Stimulated activated CD4-positive, alpha-beta T cell treated with anti-CD3 and anti-CD28 coated beads, Interleukin-1b, Interleukin-23, amount 100 ng/mL, for 24 hours (primary cell): ENCODE measurements at regions not wholly inside any gene's neighbourhood (a gene's known extent, or its start where the extent isn't known, plus 50 kb on each side); places are given as distances from the start of the nearest gene placed in this dataset.
"Not testable (repeated sequence)": the region's sequence is repeated elsewhere in the genome, so short reads cannot be mapped to it uniquely, and the experiment has no call there.

ENCODE experiments used
- DNase-seq, 4 experiments: peaks; one replicate each; pipeline ENCODE4 v3.0.0-alpha.2; 2020; ENCODE audit warnings: low read depth in 4 of 4, low spot score in 1 of 4

DNA sequence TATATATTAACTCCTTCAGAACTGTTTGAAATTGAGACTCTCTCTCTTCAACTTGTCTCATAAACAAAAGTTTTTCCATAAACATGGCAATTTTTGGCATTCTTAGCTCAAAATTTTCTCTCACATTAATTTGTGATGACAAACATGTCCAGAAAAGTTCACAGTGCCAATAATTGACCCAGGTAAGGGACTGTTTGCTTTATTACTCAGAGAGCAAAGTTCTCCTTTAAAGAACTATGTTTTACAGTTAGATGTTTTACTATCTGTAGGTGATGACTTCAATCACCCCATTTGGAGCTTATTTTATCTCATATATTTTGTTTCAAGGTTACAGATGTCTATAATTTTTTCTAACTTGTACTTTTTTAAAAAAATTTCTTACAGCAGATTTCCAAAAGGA, 855.6 kb downstream of the SLC16A7 start:
- DNase-seq, result no peak

DNA sequence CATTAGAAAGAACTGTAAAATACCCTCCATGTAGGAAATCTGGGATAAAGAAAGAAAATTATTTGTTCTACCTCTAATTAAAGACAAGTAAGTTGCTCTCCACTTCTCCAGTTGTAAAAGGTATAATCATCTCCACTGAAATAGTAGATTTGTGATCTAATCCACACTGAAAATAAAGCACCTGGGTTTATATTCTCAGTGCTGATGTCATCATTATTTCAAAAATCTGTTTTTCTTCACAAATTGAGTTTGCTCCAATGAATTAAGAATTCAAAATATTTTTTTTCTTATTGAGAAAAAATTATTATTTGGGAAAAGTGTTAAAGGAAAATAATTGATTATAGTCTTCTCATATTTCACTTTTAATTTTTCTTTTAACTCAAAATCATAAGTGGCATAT, 869.2 kb downstream of the SLC16A7 start:
- no peak for DNase-seq

- DNase-seq, result no peak
Observed at GRCh38 chr12:60468546-60468945, 872.7 kb downstream of the SLC16A7 start.

DNA sequence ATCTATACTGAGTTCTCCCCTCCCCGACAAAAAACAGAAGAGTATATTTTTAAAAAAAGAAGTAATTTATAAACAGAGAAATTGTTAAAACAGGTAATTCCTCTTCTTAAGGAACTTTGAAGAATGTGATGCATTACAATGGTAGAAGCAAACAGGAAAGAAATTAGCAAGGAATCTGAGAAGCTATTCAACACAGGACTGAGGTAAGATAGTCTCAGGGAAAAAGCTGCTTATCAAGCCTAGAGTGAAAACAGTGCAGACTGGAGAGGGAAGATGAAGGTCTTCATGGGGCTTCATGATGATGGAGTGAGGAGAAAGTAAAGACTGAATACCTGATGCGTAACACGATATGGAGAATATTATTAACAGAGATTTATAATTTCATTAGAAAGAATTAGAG, 880.0 kb downstream of the SLC16A7 start:
- DNase-seq, result no peak

- no peak for DNase-seq
Observed at GRCh38 chr12:60487284-60487683, 891.5 kb downstream of the SLC16A7 start.

- DNase-seq, result no peak
Observed at GRCh38 chr12:60489071-60489470, 893.2 kb downstream of the SLC16A7 start.

DNA sequence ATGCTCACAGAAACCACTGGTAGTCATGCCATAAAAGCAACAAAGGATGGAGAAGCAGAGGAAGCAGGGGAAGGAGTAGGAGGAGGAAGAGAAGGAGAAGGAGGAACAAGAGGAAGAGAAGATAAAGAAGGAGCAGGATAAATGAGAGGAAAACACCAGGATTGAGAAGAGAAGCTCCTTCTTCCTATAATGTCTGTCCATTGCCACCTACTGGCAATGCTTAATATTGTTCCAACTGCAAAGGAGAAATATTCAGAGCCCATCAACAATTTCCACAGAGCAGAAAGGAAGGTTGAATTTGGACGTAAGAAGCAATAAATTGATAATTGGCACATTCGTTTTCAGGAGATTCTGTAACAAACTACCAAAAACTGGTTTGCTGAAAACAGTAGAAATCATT, 898.4 kb downstream of the SLC16A7 start:
- DNase-seq, result no peak

DNA sequence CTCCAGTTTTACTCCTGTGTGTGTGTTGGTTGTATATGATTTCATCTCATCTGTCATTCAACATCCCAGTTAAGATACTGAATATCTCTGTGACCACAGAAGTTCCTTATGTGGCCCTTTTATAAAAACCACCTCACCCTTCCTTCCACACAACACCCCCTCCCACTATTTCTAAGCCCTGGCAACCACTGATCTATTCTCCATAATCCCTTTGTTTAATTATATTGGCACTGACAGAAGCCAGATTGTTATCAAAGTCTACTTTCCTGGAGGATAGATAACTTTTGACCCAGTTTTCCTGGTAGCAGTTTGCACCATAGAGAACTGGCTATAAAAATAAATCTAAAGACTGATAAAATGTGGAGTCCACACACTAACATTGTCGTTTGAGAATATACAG, 902.8 kb downstream of the SLC16A7 start:
- DNase-seq, result no peak

DNA sequence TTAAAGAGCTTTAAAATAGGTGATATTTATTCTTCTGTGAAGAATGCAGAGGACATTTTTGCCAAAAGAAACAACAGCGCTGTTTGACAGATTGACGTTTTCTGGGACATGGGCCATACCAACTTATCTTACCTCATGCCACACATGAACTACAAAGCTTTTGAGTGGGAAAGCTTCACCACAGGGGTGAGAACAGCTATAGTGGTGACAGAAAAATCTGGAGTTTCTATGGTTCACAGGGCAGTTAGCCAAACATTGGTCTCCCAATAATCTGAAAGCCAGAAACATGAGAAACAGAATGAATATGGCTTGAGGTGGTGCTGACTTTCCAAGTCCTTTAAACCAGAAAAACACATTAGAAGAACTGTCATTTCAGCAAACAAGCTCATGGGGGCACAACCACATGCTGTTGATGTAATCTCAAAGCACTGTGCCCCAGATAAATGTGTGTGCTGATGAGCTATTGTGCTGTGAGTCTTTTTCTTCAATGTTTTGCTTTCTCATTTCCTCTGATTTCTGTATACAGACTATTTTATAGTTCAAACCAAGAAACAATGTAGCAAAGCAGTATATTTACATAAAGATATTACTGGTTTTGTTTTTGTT, 905.4 kb downstream of the SLC16A7 start:
- no peak for DNase-seq

GRCh38 chr12:60522684-60523400, 927.0 kb downstream of the SLC16A7 start:
- DNase-seq, result no peak

GRCh38 chr12:60529261-60529660, 933.4 kb downstream of the SLC16A7 start:
- no peak for DNase-seq

- DNase-seq, result no peak
Observed at GRCh38 chr12:60529723-60530122, 933.9 kb downstream of the SLC16A7 start.

DNA sequence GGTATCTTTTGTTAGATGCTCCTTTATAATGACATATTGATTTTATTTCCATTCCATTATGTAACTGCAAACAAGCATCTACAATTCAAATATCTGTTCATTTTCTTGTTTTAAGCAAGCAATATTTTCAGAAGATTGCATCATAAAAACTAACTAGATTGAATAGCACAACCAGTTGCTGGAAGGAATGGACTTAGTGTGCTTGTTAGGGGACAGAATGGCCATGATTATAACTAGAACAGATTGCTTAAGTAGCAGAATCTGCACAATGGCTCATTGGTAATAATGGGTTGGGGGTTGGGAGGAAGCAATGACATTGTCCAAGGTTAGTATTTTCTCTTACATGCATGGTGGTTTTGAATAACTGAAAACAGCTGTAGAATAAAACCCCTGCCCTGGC, 939.5 kb downstream of the SLC16A7 start:
- no peak for DNase-seq

- DNase-seq, result no peak
Observed at GRCh38 chr12:60539592-60539991, 943.8 kb downstream of the SLC16A7 start.

DNA sequence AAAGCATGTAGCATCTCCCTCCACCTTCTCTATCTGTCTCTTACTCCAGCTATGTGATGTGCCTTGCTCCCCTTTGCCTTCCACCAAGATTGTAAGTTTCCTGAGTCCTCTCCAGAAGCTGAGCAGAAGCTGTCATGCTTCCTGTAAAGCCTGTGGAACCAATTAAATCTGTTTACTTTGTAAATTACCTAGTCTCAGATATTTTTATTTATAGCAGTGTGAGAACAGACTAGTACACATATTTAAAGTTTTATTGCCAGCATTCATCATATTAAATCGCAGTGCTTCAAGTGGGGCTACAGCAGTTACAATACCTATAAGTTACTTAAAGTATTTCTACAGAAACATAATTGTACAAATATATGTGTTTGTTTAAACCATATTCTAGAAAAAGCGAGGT, 973.1 kb downstream of the SLC16A7 start:
- DNase-seq, result no peak

DNA sequence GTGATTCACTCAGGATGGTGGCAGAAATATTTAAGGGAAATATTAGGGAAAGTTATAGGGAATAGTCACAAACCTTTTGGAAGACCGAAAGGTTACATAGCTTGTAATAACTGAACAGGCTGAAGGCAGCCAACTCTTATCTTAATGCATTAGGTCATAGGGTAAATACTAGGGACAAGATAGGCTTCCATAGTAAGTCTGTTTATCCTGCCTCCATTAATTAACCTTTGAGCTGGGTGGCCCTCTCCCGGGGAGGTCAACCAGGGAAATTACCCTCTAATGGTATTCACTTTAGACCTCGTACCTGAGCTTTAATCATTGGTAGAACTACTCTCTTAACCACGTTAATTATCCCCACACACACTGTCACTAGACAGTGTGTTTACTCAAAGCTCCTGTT, 981.8 kb downstream of the SLC16A7 start:
- no peak for DNase-seq

GRCh38 chr12:60587664-60588063, 991.8 kb downstream of the SLC16A7 start:
- DNase-seq, result not testable (repeated sequence)

DNA sequence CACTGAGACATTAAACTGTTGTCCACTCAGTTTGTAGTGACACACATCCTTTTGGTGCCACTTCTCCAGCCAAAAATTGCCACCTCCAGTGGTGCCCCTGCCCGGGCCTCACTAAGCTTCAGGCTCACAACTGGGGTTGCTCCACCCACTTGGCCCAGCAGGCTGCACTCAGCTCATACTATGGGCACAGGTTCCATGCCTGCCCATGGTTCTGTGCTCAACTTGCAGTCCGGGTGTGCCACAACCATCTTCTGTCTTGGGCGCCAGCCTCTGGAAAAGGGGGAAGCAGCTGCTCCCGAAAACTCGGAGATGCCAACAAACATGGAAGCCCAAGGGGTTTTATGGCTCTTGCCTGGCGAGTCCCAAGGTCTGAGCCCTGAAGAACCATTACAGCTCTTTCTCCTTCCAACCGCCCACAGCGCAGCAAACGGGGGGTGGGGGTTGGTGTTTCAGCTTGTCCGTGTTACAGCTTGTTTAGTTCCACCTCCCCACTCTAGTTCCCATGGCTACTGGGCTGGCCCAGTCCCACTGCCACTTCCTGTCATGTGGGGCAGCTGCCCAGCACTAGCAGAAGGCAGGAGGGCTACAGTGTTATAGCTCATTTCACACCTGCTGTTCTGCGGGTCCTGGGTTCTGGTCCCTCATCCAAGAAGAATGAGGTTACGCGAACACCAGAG, 998.3 kb downstream of the SLC16A7 start:
- no peak for DNase-seq

GRCh38 chr12:60602601-60603000, 1006.8 kb downstream of the SLC16A7 start:
- no peak for DNase-seq

DNA sequence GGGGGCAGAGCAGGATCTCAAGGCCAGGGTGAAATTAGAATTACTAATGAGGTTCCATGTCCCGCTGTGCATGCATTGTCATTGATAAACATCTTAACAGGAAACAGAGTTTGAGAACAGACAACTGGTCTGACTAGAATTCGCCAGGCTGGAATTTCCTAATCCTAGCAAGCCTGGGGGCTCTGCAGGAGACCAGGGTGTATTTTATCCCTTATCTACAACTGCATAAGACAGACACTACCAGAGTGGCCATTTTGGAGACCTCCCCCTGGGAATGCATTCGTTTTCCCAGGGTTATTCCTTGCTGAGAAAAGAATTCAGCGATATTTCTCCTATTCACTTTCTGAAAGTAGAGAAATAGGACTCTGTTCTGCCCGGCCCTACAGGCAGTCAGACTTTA, 1007.6 kb downstream of the SLC16A7 start:
- not testable (repeated sequence) for DNase-seq

GRCh38 chr12:60616400-60616799, 1020.6 kb downstream of the SLC16A7 start:
- no peak for DNase-seq

DNA sequence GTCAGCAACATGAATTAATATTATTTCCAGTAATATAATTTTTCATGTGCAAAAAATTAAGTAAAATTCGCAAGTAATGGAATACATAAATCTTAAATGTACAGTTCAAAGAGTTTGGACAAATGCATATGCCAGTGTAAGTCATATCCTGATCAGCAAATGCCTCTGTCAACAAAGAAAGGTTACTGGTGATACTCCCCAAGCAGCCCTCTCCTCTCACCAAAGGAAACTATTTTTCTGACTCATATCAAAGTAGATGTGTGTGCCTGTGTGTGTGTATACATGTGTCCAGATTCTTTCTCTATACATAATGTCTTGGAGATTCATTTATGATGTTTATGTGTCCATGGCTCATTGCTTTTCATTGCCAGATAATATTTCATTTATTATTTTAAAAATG, 1035.0 kb downstream of the SLC16A7 start:
- DNase-seq, result no peak

GRCh38 chr12:60644076-60644475, 1048.2 kb downstream of the SLC16A7 start:
- DNase-seq, result no peak
